Ovary (tissue), 7 donors: ENCODE measurements at regions not wholly inside any gene's neighbourhood (a gene's known extent, or its start where the extent isn't known, plus 50 kb on each side); places are given as distances from the start of the nearest gene placed in this dataset.

Source experiments
- DNase-seq, 5 donors: peaks; one replicate each; pipeline ENCODE4 v3.0.0-alpha.2; 2019 to 2020
- H3K27ac ChIP-seq, 2 donors: fragments of 200-600 bp; one replicate each; pipeline versions ENCODE4 v1.5.1 to v1.8.0; 2019 to 2022
- H3K27me3 ChIP-seq: fragments of 200-600 bp; one replicate; pipeline ENCODE4 v1.8.0; 2022
- H3K36me3 ChIP-seq: fragments of 200-600 bp; sonication (generic); one replicate; pipeline ENCODE4 v1.5.1; 2019
- H3K4me1 ChIP-seq: one replicate; pipeline ENCODE4 v1.8.1; 2013; ENCODE audit warnings: mild to moderate bottlenecking, moderate library complexity; ENCODE audit not compliant: insufficient read depth
- H3K4me3 ChIP-seq: fragments of 200-600 bp; sonication (generic); one replicate; pipeline ENCODE4 v1.5.1; 2017
- H3K9me3 ChIP-seq, 2 donors: fragments of 200-600 bp in 1 of 2; sonication (generic) in 1 of 2; one replicate each; pipeline versions ENCODE4 v1.5.1 to v1.8.1; 2013 to 2019; ENCODE audit warnings: mild to moderate bottlenecking in 1 of 2, moderate library complexity in 1 of 2
- EP300 ChIP-seq: sonication (generic); formaldehyde crosslinking; IDR thresholded peaks from one replicate; pipeline ENCODE4 v1.6.1; 2017; ENCODE audit warnings: antibody characterized with exemption
- POLR2A ChIP-seq: fragments of 450-650 bp; IDR thresholded peaks from one replicate; pipeline ENCODE4 v1.6.1; 2017; ENCODE audit warnings: antibody characterized with exemption, mild to moderate bottlenecking, moderate library complexity
- WGBS, 3 donors: extraction: QIAGEN DNeasy Blood & Tissue Kit in 1 of 3; methylation state at CpG; one replicate each; pipeline versions ENCODE4 v1.1.5 to v1.1.7; 2013 to 2017; 5-methylcytosine and 5-hydroxymethylcytosine counted together
- intact Hi-C, 4 donors: fragments of 100-400 bp; cut with DNase I; formaldehyde crosslinking; loops; one replicate each; pipeline versions ENCODE4 v1.11.0 to v1.15.1; 2022 to 2023
- TF ChIP-seq, protein P1 (sequence below), 3 donors: fragments of 450-650 bp in 2 of 3; fragments of 200-600 bp in 1 of 3; IDR thresholded peaks; one replicate each; pipeline versions ENCODE4 v1.5.1 to v1.8.0; 2016 to 2022; ENCODE audit warnings: antibody characterized with exemption in 3 of 3, mild to moderate bottlenecking in 1 of 3
- donor health status: DM: no; HTN: no; CAD: no; lungs with moderate emphysema.
- donor health status: DM: no; HTN: no; CAD: no.
- donor health status: Bipolar disorder and iron deficiency.
- donor health status: DM: no; HTN: no; CAD: no.
- donor health status: DM: yes; HTN: yes; CAD: no.

DNA sequence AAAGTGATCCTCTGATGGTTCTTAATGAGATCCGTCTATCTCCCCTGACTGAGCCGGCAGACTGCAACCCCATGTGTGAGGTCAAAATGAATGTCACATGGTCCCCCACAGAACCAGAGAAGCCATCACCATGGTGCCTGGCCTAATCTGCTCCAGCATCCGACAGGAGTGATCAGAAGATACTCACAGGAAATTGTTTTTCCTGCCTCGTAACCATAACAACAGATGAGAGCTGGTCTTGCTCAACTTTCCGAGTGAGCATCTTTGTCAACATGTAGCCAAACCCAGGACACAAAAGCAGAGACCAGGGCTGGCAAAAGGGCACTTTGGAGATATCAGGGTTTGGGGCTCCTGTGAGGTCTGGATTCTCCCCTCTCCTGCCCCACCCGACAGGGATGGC lies 72.1 kb upstream of the C14orf180 start:
- H3K4me3 ChIP-seq, result no peak overlapping the region
- TF ChIP-seq, protein P1, sequence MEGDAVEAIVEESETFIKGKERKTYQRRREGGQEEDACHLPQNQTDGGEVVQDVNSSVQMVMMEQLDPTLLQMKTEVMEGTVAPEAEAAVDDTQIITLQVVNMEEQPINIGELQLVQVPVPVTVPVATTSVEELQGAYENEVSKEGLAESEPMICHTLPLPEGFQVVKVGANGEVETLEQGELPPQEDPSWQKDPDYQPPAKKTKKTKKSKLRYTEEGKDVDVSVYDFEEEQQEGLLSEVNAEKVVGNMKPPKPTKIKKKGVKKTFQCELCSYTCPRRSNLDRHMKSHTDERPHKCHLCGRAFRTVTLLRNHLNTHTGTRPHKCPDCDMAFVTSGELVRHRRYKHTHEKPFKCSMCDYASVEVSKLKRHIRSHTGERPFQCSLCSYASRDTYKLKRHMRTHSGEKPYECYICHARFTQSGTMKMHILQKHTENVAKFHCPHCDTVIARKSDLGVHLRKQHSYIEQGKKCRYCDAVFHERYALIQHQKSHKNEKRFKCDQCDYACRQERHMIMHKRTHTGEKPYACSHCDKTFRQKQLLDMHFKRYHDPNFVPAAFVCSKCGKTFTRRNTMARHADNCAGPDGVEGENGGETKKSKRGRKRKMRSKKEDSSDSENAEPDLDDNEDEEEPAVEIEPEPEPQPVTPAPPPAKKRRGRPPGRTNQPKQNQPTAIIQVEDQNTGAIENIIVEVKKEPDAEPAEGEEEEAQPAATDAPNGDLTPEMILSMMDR (IDR thresholded peaks at IDR 0.05), result no peak
- TF ChIP-seq POLR2A, result no peak
- no peak for TF ChIP-seq EP300
- H3K36me3 ChIP-seq, result no peaks in the 10 kb centered on the region
- no peaks in the 10 kb centered on the region for H3K27me3 ChIP-seq
- intact Hi-C loops, result no loop called here
- 75 to 82% (median 81%) methylated on average over 6 of the region's 6 CpGs for WGBS, 3 donors
- no peaks in the 10 kb centered on the region for H3K9me3 ChIP-seq
- no peak for DNase-seq
- no peak overlapping the region for H3K27ac ChIP-seq
- no peaks in the 10 kb centered on the region for H3K4me1 ChIP-seq

DNA sequence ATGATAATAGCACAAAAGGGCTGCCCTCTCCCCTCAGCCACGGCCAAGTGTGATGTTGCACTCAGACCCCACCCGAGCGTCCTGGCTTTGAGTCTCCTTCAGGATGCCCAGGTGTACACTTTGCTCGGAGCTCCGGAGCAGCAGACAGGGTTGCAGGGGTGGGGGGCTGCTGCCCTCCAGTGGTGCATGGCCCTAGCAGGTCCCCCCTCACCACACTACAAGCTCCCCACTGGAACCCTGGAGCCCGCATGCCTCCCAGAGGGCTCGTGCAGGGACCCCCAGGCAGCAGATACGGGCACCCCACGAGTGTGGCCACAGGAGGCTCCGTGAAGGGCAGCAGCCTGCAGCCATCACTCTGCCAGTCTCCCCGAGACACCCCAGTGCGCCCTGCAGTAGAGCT lies 69.9 kb upstream of the C14orf180 start:
- no peak for TF ChIP-seq POLR2A
- TF ChIP-seq, protein P1 (IDR thresholded peaks at IDR 0.05), result no peak
- no peak for TF ChIP-seq EP300
- whole genome bisulfite sequencing, 3 donors, result 42 to 64% (median 50%) methylated on average over 12 of the region's 12 CpGs
- Histone ChIP-seq H3K27ac (no peak overlapping the region), H3K27me3 (no peaks in the 10 kb centered on the region), H3K9me3 (no peaks in the 10 kb centered on the region), H3K36me3 (no peaks in the 10 kb centered on the region), H3K4me1 (no peaks in the 10 kb centered on the region), H3K4me3 (no peak overlapping the region)
- intact Hi-C loops, result no loop called here
- no peak for DNase-seq

DNA sequence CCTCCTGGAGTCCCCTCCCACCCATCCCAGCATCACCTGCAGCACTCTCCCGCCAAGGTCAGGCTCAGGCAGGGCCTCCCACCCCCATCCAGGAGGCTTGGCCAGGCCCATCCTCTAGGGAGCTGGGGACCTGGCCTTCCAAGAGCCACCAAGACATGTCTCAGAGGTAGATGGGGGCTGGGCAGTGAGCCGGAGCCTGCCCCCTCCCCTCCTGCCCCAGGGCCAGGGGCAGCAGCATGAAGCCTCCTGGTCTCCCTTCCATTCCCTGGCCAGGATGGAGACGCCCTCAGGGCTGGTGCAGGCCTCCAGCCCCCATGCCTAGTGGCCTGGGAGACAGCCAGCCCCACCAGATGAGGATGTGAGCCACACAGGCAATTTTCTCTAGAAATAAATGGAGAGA lies 69.3 kb upstream of the C14orf180 start:
- intact Hi-C loops, result no loop called here
- Histone ChIP-seq H3K4me3 (no peak overlapping the region), H3K27ac (no peak overlapping the region), H3K27me3 (no peaks in the 10 kb centered on the region), H3K36me3 (no peaks in the 10 kb centered on the region), H3K9me3 (no peaks in the 10 kb centered on the region), H3K4me1 (no peaks in the 10 kb centered on the region)
- WGBS, 3 donors, result 40 to 65% (median 54%) methylated on average over 3 of the region's 3 CpGs
- TF ChIP-seq EP300 (no peak), POLR2A (no peak)
- TF ChIP-seq, protein P1 (IDR thresholded peaks at IDR 0.05), result no peak
- no peak for DNase-seq

DNA sequence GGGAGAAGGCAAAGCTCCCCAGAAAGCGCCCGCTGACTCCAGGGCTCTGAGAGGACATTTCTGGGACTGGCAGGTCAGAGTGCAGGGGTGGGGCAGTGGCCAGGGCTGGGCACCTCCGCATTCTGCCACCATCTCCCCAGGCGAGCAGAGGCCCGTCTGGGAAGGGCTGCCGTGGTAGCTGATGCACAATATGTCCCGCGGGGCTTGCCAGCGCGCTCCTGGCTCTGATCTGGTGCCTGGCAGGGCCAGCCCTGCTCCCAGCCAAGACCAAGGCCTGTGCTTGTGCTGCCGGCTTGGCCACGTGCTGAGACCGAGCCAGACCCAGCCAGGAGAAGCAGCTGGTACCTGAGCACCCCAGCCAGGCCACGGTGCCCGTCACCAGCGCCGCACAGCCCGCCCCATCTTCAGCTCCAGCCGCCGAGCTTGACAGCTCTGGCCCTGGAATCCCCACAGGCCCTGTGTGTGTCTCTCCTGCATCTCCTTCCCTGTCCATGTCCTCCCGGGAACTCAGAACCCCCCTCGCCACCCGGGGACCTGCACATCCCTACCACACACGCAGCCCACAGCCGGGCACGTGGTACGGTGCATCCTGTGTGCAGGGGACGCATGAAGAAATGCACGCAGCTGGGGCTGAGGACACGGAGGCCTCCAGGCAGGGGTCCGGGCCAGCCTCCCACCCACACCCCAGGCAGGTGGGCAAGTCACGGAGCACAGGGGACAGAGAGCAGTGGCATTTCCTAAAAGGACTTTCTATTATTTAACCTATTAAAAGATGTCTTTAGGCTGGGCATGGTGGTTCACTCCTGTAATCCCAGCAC lies 68.6 kb upstream of the C14orf180 start:
- DNase-seq, result no peak
- WGBS, 3 donors, result 78 to 82% (median 81%) methylated on average over 29 to 32 of the region's 32 CpGs
- TF ChIP-seq EP300, result no peak
- TF ChIP-seq, protein P1 (IDR thresholded peaks at IDR 0.05), result no peak
- TF ChIP-seq POLR2A, result no peak
- no peak overlapping the region for H3K4me3 ChIP-seq
- H3K4me1 ChIP-seq, result no peaks in the 10 kb centered on the region
- H3K27me3 ChIP-seq, result no peaks in the 10 kb centered on the region
- no peaks in the 10 kb centered on the region for H3K36me3 ChIP-seq
- no peak overlapping the region for H3K27ac ChIP-seq
- no peaks in the 10 kb centered on the region for H3K9me3 ChIP-seq
- intact Hi-C loops, result no loop called here
